GM12874 (cell line): ENCODE measurements at regions not wholly inside any gene's neighbourhood (a gene's known extent, or its start where the extent isn't known, plus 50 kb on each side); places are given as distances from the start of the nearest gene placed in this dataset.

Experiments
- TF ChIP-seq, protein P1 (sequence below): IDR thresholded peaks from 2 replicates; pipeline ENCODE4 v1.5.1; 2011; ENCODE audit warnings: low read depth, mild to moderate bottlenecking, control low read depth, low read length, moderate library complexity; ENCODE audit not compliant: insufficient read depth

DNA sequence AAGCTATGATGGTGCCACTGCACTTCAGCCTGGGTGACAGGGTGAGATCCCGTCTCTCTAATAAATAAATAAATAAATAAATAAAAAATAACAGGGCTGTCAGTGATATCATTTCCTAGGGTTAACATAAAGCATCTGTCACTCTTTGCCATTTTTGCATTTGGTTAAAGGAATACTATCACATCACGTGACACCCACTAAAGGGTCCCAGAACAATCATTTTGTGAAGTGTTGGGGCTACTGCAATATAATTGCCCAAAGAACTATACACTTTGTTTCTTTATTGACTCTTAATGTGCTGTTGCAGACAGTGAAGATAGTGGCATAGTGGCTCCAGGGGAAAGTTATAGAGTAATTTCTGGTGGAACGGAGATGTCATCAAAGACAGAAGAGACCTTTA, 176.5 kb upstream of the MMS22L start:
- TF ChIP-seq, protein P1, sequence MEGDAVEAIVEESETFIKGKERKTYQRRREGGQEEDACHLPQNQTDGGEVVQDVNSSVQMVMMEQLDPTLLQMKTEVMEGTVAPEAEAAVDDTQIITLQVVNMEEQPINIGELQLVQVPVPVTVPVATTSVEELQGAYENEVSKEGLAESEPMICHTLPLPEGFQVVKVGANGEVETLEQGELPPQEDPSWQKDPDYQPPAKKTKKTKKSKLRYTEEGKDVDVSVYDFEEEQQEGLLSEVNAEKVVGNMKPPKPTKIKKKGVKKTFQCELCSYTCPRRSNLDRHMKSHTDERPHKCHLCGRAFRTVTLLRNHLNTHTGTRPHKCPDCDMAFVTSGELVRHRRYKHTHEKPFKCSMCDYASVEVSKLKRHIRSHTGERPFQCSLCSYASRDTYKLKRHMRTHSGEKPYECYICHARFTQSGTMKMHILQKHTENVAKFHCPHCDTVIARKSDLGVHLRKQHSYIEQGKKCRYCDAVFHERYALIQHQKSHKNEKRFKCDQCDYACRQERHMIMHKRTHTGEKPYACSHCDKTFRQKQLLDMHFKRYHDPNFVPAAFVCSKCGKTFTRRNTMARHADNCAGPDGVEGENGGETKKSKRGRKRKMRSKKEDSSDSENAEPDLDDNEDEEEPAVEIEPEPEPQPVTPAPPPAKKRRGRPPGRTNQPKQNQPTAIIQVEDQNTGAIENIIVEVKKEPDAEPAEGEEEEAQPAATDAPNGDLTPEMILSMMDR: no peak

DNA sequence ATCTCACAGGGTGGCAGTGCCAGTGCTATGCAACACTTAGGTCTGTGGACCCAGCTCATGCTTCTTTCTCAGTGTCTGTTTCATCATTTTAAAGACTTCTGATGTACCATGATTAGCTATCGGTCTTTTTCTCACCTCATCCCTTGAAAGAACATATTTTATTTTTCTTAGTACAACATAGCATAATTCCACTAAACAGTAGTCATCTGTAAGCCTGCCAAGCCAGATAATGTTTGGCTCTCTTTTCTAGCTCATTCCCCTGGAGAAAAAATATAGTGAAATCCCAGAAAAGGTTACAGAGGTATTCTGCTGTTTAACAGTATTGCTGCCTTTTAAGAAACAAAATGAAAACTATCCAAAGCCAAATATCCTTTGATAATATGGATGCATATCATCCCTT, 177.0 kb upstream of the MMS22L start:
- TF ChIP-seq, protein P1: no peak

DNA sequence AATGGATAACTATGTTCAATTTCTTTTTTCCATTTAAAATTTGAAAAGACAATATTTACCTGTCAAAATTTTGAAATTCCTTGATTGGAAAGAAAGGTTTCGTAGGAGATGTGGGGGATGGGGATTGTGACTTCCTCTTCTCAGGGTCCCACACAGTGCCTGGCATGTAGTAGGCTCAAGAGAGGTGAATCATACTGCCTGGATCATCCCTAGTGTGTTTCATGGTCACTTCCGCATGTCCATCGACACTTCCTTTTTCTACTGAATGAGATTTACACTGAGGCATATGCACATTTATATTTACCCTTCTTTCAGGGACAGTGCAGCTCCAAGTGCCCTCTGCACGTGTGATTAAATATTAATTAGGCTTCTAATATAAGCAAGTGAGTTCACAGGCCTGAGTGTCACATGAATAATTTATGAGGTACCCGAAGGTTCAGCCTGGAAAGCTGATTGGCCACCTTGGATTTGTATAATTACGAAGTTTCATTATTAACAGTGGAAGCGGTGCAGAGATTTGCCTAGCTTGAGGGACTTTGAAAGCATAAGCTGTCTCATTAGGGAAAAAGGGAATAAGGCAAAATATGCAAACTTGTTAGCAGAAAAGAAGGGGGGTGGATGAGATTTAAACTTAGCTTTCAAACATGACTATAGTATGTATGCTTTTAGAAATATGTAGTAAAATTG, 177.5 kb upstream of the MMS22L start:
- TF ChIP-seq, protein P1: no peak

DNA sequence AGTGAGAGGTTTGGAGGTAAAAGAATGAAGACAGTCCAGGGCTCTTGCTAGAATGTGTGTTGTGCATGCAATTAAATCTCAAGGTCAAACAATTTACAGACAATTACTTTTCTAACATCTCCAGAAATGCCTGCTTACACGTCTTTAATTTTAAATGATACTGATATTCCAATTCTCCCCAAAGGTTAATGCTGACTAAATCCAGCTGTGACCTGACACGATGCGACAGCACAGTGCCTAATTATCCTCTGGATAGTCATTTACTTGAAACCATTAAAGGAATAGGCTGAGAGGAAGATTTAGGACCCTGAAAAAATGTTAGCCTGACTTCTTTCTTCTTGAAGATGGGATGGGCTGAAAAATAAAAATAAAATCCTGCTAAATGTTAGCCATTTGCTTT, 178.2 kb upstream of the MMS22L start:
- TF ChIP-seq, protein P1: no peak

DNA sequence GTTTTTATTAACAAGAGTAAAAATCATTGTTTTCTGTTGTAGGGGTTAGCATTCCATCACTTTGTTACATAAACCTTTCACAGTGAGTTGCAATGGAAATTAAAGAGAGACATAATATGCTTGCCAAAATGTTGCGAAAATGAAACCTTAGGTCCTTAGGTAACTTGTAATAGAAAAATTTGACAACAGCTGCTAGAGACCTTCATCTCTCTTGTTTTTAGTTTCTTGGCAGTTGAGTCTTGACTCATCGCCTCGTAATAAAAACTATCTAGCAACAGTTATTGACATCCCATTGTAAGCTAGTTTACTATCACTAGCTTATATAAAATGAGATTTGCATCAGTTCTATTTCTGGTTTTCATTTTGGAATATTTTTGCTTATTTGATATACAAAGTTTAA, 179.0 kb upstream of the MMS22L start:
- TF ChIP-seq, protein P1: no peak

DNA sequence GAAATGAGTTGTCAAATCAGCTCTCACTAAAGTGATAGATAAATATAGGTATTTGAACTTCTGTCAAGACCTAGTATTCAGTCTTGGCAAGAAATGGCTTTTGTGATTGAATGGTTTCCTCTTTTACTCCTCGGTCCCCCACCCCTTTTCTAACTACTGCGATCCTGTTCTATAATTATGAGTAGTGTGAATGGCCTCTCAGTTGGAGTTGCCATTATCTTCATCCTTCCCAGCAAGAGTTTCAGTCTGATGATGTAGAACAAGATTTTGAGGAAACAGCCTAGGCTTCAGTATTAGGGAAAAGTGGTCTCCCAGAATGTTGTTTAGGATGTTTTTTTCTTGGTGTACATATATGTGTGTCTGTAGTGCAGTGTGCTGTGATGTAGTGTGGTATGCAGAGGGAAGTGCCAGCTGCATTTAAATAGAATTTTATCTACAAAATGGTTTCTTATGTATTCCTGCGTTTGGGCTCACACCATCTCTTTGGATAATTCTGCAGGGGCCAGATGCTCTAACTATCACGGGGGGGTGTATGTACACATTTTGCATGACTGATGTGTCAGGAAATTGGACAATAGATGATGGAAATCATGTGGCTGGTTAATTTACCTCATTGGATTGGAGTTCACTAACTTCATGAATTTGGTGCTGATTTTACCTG, 180.1 kb upstream of the MMS22L start:
- TF ChIP-seq, protein P1: no peak

DNA sequence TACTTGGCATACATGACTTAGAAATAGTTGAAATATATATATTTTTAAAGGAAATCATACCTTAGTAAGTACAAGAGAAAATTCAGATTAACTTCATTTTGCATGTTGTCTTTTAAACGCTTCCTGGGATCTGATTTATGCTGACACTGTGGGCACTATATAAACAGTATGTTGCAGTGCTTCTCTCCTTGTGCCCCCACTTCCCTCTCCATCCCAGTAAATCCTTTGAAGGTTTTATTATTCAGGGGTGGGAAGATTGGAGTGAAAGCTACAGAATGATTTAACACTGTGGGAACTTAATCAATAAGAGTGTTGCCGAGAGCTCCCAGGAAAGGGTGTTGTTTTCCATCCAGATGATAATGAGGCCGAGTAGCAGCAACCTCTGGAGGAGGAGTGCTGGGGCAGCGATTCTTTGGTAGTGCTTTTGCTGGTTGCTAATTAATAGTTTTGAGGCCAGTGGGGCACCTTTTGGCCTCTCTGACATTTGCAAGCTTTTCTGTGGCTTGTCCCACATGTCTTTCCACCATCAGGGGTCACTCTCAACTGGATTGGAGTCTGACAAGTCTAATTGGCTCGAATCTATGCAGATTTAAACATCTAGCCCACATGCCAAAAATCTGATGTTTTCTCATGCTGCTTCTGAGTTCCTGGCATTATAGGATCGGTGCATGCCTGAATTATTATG, 183.0 kb upstream of the MMS22L start:
- TF ChIP-seq, protein P1: no peak
